ENCODE measurements at regions not wholly inside any gene's neighbourhood (a gene's known extent, or its start where the extent isn't known, plus 50 kb on each side); places are given as distances from the start of the nearest gene placed in this dataset.

- TF ChIP-seq CTCF (IDR thresholded peaks at IDR 0.05) (no peak), POLR2A (IDR thresholded peaks at IDR 0.05) (no peak), EP300 (IDR thresholded peaks at IDR 0.05; ENCODE audit: low read depth) (no peak), POLR2AphosphoS5 (IDR thresholded peaks at IDR 0.05) (no peak)
These were observed 772.2 kb downstream of the TRIB2 start for GRCh38 chr2:13488965-13489364.
